ENCODE measurements at regions not wholly inside any gene's neighbourhood (a gene's known extent, or its start where the extent isn't known, plus 50 kb on each side); places are given as distances from the start of the nearest gene placed in this dataset.
"Not testable (repeated sequence)": the region's sequence is repeated elsewhere in the genome, so short reads cannot be mapped to it uniquely, and the experiment has no call there.

GRCh38 chr5:119694284-119694683, 64.9 kb downstream of the FAM170A start:
- WGBS = 63% methylated on average over 3 of the region's 3 CpGs
- Histone ChIP-seq H3K4me1 (ENCODE audit: control insufficient read depth, insufficient read depth, low read length) (no peaks in the 10 kb centered on the region), H3K9me3 (ENCODE audit: control insufficient read depth, low read length) (no peaks in the 10 kb centered on the region), H3K27me3 (ENCODE audit: control insufficient read depth, insufficient read depth) (no peaks in the 10 kb centered on the region), H3K27ac (ENCODE audit: low read length) (no peak overlapping the region), H3K4me3 (ENCODE audit: low read length) (no peak overlapping the region)
- DNase-seq (no peak), ATAC-seq (no peak)
- intact Hi-C loops (cut with DNase I) = no loop called here

GRCh38 chr5:119706049-119706448, 76.7 kb downstream of the FAM170A start:
- intact Hi-C loops (cut with DNase I) = no loop called here
- H3K27ac ChIP-seq (ENCODE audit: low read length) = no peak overlapping the region
- 86% methylated on average over 9 of the region's 9 CpGs for WGBS
- no peak for DNase-seq
- no peaks in the 10 kb centered on the region for H3K27me3 ChIP-seq (ENCODE audit: control insufficient read depth, insufficient read depth)
- no peak for ATAC-seq
- no peaks in the 10 kb centered on the region for H3K9me3 ChIP-seq (ENCODE audit: control insufficient read depth, low read length)
- H3K4me1 ChIP-seq (ENCODE audit: control insufficient read depth, insufficient read depth, low read length) = no peaks in the 10 kb centered on the region
- no peak overlapping the region for H3K4me3 ChIP-seq (ENCODE audit: low read length)

GRCh38 chr5:119708076-119708790, 78.9 kb downstream of the FAM170A start:
- H3K27me3 ChIP-seq (ENCODE audit: control insufficient read depth, insufficient read depth) = no peaks in the 10 kb centered on the region
- no peaks in the 10 kb centered on the region for H3K4me1 ChIP-seq (ENCODE audit: control insufficient read depth, insufficient read depth, low read length)
- ATAC-seq (no peak), DNase-seq (no peak)
- no peak overlapping the region for H3K27ac ChIP-seq (ENCODE audit: low read length)
- 85% methylated on average over 2 of the region's 2 CpGs for WGBS
- H3K9me3 ChIP-seq (ENCODE audit: control insufficient read depth, low read length) = no peaks in the 10 kb centered on the region
- intact Hi-C loops (cut with DNase I) = no loop called here
- H3K4me3 ChIP-seq (ENCODE audit: low read length) = no peak overlapping the region

- Histone ChIP-seq H3K4me1 (ENCODE audit: control insufficient read depth, insufficient read depth, low read length) (no peaks in the 10 kb centered on the region), H3K27me3 (ENCODE audit: control insufficient read depth, insufficient read depth) (no peaks in the 10 kb centered on the region), H3K4me3 (ENCODE audit: low read length) (no peak overlapping the region), H3K9me3 (ENCODE audit: control insufficient read depth, low read length) (no peaks in the 10 kb centered on the region), H3K27ac (ENCODE audit: low read length) (no peak overlapping the region)
- 64% methylated on average over 2 of the region's 2 CpGs for WGBS
- DNase-seq = no peak
- intact Hi-C loops (cut with DNase I) = no loop called here
- ATAC-seq = no peak
Measured at GRCh38 chr5:119721775-119722174, 92.4 kb downstream of the FAM170A start.

GRCh38 chr5:119725291-119725690, 95.9 kb downstream of the FAM170A start:
- H3K27me3 ChIP-seq (ENCODE audit: control insufficient read depth, insufficient read depth); H3K9me3 ChIP-seq (ENCODE audit: control insufficient read depth, low read length); H3K4me3 ChIP-seq (ENCODE audit: low read length); DNase-seq; H3K27ac ChIP-seq (ENCODE audit: low read length); ATAC-seq; intact Hi-C loops (cut with DNase I); H3K4me1 ChIP-seq (ENCODE audit: control insufficient read depth, insufficient read depth, low read length): not testable (repeated sequence)
- WGBS = 81% methylated on average over 2 of the region's 2 CpGs

- no peaks in the 10 kb centered on the region for H3K4me1 ChIP-seq (ENCODE audit: control insufficient read depth, insufficient read depth, low read length)
- intact Hi-C loops (cut with DNase I) = no loop called here
- ATAC-seq (no peak), DNase-seq (no peak)
- H3K27me3 ChIP-seq (ENCODE audit: control insufficient read depth, insufficient read depth) = no peaks in the 10 kb centered on the region
- H3K9me3 ChIP-seq (ENCODE audit: control insufficient read depth, low read length) = no peaks in the 10 kb centered on the region
- H3K27ac ChIP-seq (ENCODE audit: low read length) = no peak overlapping the region
- H3K4me3 ChIP-seq (ENCODE audit: low read length) = no peak overlapping the region
Measured at GRCh38 chr5:119726544-119726943, 97.2 kb downstream of the FAM170A start.

- H3K4me1 ChIP-seq (ENCODE audit: control insufficient read depth, insufficient read depth, low read length) = no peaks in the 10 kb centered on the region
- intact Hi-C loops (cut with DNase I) = no loop called here
- H3K9me3 ChIP-seq (ENCODE audit: control insufficient read depth, low read length) = no peaks in the 10 kb centered on the region
- H3K27me3 ChIP-seq (ENCODE audit: control insufficient read depth, insufficient read depth) = no peaks in the 10 kb centered on the region
- H3K27ac ChIP-seq (ENCODE audit: low read length) = no peak overlapping the region
- no peak for DNase-seq
- WGBS = 89% methylated on average over 2 of the region's 2 CpGs
- no peak overlapping the region for H3K4me3 ChIP-seq (ENCODE audit: low read length)
- no peak for ATAC-seq
Measured at GRCh38 chr5:119740225-119740624, 110.9 kb downstream of the FAM170A start.

DNA sequence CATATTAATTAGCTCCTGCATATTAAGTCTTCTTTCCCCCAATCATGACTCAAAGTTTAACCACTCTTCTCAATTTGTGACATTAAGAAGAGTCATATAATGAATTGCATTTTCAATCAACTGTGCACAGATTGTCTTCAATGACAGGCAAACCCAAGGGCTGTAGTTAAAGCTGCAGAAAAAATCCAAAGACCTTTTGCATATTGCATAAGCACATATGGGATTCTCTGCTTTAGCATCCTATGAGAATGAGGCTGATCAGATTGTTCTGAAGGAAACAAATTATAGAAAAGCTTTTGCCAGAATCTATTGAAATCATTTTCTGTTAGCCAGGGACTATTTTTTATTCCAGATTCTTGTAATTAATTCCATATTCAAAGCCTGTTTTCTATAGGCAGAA, 112.3 kb downstream of the FAM170A start:
- ATAC-seq = no peak
- no peak overlapping the region for H3K27ac ChIP-seq (ENCODE audit: low read length)
- no peak for DNase-seq
- intact Hi-C loops (cut with DNase I) = no loop called here
- no peak overlapping the region for H3K4me3 ChIP-seq (ENCODE audit: low read length)
- H3K27me3 ChIP-seq (ENCODE audit: control insufficient read depth, insufficient read depth) = no peaks in the 10 kb centered on the region
- no peaks in the 10 kb centered on the region for H3K9me3 ChIP-seq (ENCODE audit: control insufficient read depth, low read length)
- no peaks in the 10 kb centered on the region for H3K4me1 ChIP-seq (ENCODE audit: control insufficient read depth, insufficient read depth, low read length)

DNA sequence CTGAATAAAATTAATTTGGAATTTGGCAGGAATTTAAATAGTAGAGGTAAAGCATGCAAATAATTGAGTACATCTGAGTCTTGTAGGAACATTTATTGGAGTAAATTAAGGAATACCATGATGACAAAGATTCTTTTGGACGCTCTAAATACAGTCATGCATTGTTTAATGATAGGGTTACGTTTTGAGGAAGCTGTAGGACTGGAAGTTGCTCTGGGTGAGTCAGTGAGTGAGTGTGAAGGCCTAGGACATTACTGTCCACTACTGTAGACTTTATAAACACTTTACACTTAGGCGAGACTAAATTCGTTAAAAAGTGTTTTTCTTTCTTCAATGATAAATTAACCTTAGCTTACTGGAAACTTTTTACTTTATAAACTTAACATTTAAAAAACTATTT, 113.0 kb downstream of the FAM170A start:
- H3K27me3 ChIP-seq (ENCODE audit: control insufficient read depth, insufficient read depth) = no peaks in the 10 kb centered on the region
- 70% methylated on average over 4 of the region's 4 CpGs for WGBS
- intact Hi-C loops (cut with DNase I) = no loop called here
- H3K9me3 ChIP-seq (ENCODE audit: control insufficient read depth, low read length) = no peaks in the 10 kb centered on the region
- ATAC-seq (no peak), DNase-seq (no peak)
- no peak overlapping the region for H3K4me3 ChIP-seq (ENCODE audit: low read length)
- H3K27ac ChIP-seq (ENCODE audit: low read length) = no peak overlapping the region
- H3K4me1 ChIP-seq (ENCODE audit: control insufficient read depth, insufficient read depth, low read length) = no peaks in the 10 kb centered on the region

DNA sequence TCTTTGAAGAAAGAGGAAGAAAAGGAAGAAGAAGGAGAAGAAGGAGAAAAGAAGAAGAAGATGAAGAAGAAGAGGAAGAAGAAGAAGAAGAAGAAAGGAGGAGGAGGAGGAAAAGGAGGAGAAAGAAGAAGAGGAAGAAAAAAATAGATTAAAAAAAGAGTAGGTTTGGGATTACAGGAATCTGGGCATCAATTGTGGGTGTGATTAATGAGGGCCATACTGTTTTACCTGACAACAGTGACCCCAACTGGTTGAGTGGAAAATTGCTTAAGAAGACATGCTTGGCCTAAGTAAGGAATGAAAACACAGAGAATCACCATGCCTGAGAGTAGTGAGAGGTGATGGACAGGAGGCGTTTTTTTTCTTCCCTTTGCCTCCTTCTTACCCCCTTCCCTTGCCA, 114.6 kb downstream of the FAM170A start:
- H3K9me3 ChIP-seq (ENCODE audit: control insufficient read depth, low read length) = no peaks in the 10 kb centered on the region
- H3K4me3 ChIP-seq (ENCODE audit: low read length) = no peak overlapping the region
- intact Hi-C loops (cut with DNase I) = no loop called here
- 14% methylated on average over 1 of the region's 1 CpG for WGBS
- DNase-seq (no peak), ATAC-seq (no peak)
- H3K4me1 ChIP-seq (ENCODE audit: control insufficient read depth, insufficient read depth, low read length) = no peaks in the 10 kb centered on the region
- no peak overlapping the region for H3K27ac ChIP-seq (ENCODE audit: low read length)
- no peaks in the 10 kb centered on the region for H3K27me3 ChIP-seq (ENCODE audit: control insufficient read depth, insufficient read depth)

DNA sequence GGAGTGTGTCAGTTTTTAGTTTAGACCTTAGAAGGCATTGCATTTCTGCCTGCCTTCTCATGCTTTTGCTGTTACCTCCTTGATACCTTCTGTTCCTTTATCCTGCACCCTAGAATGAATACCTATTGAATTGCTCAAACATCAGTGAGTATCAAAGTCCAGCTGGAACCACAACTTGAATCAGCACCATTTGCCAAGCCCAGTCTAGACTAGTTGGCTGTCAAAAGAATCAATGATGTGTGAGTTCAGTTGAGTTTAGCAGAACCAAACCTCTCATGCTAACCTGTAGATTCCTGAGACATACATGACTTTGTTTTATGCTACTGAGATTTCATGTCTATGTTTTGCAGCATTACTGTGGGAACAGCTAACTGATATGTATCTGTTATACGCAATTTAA, 116.6 kb downstream of the FAM170A start:
- no peaks in the 10 kb centered on the region for H3K9me3 ChIP-seq (ENCODE audit: control insufficient read depth, low read length)
- no peak overlapping the region for H3K27ac ChIP-seq (ENCODE audit: low read length)
- no peak overlapping the region for H3K4me3 ChIP-seq (ENCODE audit: low read length)
- intact Hi-C loops (cut with DNase I) = no loop called here
- no peaks in the 10 kb centered on the region for H3K27me3 ChIP-seq (ENCODE audit: control insufficient read depth, insufficient read depth)
- no peak for DNase-seq
- no peak for ATAC-seq
- WGBS = 60% methylated on average over 1 of the region's 1 CpG
- no peaks in the 10 kb centered on the region for H3K4me1 ChIP-seq (ENCODE audit: control insufficient read depth, insufficient read depth, low read length)

- no peaks in the 10 kb centered on the region for H3K4me1 ChIP-seq (ENCODE audit: control insufficient read depth, insufficient read depth, low read length)
- ATAC-seq (no peak), DNase-seq (no peak)
- intact Hi-C loops (cut with DNase I) = no loop called here
- 70% methylated on average over 3 of the region's 3 CpGs for WGBS
- no peaks in the 10 kb centered on the region for H3K27me3 ChIP-seq (ENCODE audit: control insufficient read depth, insufficient read depth)
- no peak overlapping the region for H3K4me3 ChIP-seq (ENCODE audit: low read length)
- H3K9me3 ChIP-seq (ENCODE audit: control insufficient read depth, low read length) = no peaks in the 10 kb centered on the region
- H3K27ac ChIP-seq (ENCODE audit: low read length) = no peak overlapping the region
Measured at GRCh38 chr5:119746984-119747383, 117.6 kb downstream of the FAM170A start.
